Transverse colon (tissue), 4 donors: ENCODE measurements at regions not wholly inside any gene's neighbourhood (a gene's known extent, or its start where the extent isn't known, plus 50 kb on each side); places are given as distances from the start of the nearest gene placed in this dataset.

Experiments used
- DNase-seq: peaks from one replicate; pipeline ENCODE4 v3.0.0-alpha.2; 2019
- H3K27ac ChIP-seq, 4 donors: fragments of 200-600 bp; sonication (generic); 2 replicates each; pipeline ENCODE4 v1.5.1; 2016 to 2018; ENCODE audit warnings: inconsistent platforms in 4 of 4
- H3K27me3 ChIP-seq: fragments of 200-600 bp; sonication (generic); 2 replicates; pipeline ENCODE4 v1.5.1; 2017; ENCODE audit warnings: inconsistent platforms
- H3K36me3 ChIP-seq, 4 donors: fragments of 200-600 bp; sonication (generic); 2 replicates each; pipeline ENCODE4 v1.5.1; 2017 to 2019; ENCODE audit warnings: inconsistent platforms in 4 of 4
- H3K4me1 ChIP-seq, 4 donors: fragments of 200-600 bp; sonication (generic); 2 replicates each; pipeline ENCODE4 v1.5.1; 2017 to 2020; ENCODE audit warnings: inconsistent platforms in 4 of 4
- H3K4me3 ChIP-seq, 4 donors: fragments of 200-600 bp; sonication (generic); 1 replicate in 1 of 4; 2 replicates in 3 of 4; pipeline versions ENCODE4 v1.5.1 to v1.6.1; 2017 to 2019; ENCODE audit warnings: inconsistent platforms in 4 of 4
- H3K9me3 ChIP-seq, 2 donors: fragments of 200-600 bp; sonication (generic); 2 replicates each; pipeline ENCODE4 v1.5.1; 2017 to 2019; ENCODE audit warnings: inconsistent platforms in 2 of 2
- EP300 ChIP-seq: sonication (generic); formaldehyde crosslinking; IDR thresholded peaks from one replicate; pipeline ENCODE4 v1.6.1; 2017; ENCODE audit warnings: antibody characterized with exemption, low read depth
- POLR2A ChIP-seq: fragments of 450-650 bp; IDR thresholded peaks from one replicate; pipeline ENCODE4 v1.6.1; 2016; ENCODE audit warnings: antibody characterized with exemption, mild to moderate bottlenecking, moderate library complexity
- POLR2AphosphoS5 ChIP-seq, 3 donors: sonication (generic); formaldehyde crosslinking; IDR thresholded peaks; one replicate each; pipeline ENCODE4 v1.6.1; 2016; ENCODE audit warnings: antibody characterized with exemption in 3 of 3
- WGBS, 2 donors: methylation state at CpG; one replicate each; pipeline ENCODE4 v1.1.5; 2018; ENCODE audit warnings: low coverage in 1 of 2; 5-methylcytosine and 5-hydroxymethylcytosine counted together
- in situ Hi-C, 4 donors: fragments of 200-750 bp; cut with MboI; loops; one replicate each; pipeline versions ENCODE4 v1.15.0 to v1.15.1; 2017; ENCODE audit warnings: low sequenced_read_pairs in 3 of 4, low pct_ligation_motif_present in 1 of 4, low pct_unique_long_range_greater_than_20kb in 1 of 4
- intact Hi-C: fragments of 100-400 bp; cut with DNase I; formaldehyde crosslinking; loops from one replicate; pipeline ENCODE4 v1.15.1; 2023; ENCODE audit warnings: low total_unique reads
- TF ChIP-seq, protein P1 (sequence below), 5 experiments: fragments of 200-600 bp in 3 of 5; fragments of 450-650 bp in 2 of 5; sonication (generic) in 3 of 5; IDR thresholded peaks; 1 replicate in 2 of 5; 2 replicates in 3 of 5; pipeline ENCODE4 v1.5.1; 2016 to 2017; ENCODE audit warnings: antibody characterized with exemption in 5 of 5, inconsistent platforms in 3 of 5, mild to moderate bottlenecking in 2 of 5, moderate library complexity in 1 of 5

DNA sequence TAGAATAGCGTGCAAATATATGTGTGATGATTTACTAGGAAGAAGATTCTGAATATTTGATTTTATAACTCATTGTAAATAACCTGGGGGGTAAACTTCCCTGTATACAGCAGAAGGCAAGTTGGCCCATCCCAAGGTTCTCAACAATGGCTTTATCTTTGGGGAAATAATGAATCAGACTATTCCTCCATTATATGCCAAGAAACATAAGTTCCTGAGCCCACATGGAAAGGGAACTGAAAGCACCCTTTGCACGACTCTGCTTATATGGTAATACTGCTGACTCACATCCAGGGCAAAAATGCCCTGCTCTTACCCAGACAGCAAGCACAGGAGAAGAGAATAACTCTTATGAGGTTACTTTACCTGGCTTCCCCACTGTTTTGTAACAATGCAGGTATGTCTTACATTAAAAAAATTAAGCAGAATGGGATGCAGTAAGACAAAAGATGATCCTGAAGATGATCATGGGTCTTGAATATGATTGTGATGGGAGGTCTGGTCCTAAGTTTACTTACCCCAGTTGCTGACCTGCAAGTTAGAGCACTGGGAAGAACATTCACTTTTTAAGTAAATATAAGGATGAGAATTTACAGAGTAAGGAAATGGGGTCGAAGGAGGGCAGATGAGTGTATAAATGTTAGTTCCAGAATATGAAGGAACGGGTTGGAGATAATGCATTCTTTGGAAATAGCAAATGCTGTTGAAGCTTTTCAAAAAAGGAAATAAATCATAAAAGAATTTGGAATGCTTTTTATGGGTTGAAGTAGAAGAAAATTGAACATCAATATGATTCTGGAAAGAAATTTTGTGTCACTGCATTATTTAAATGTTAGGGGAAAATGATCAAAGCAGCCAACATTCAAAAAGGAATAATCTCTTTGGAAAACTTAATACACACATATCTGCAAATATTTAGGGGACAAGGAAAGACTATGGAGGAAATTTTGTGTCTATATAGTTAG is 428.4 kb upstream of the MPDZ start:
- H3K4me3 ChIP-seq: no peak overlapping the region
- no peak overlapping the region for H3K27ac ChIP-seq
- no peaks in the 10 kb centered on the region for H3K9me3 ChIP-seq
- no peaks in the 10 kb centered on the region for H3K4me1 ChIP-seq
- DNase-seq: no peak
- H3K27me3 ChIP-seq: no peaks in the 10 kb centered on the region
- 64 to 77% methylated on average over 3 to 4 of the region's 4 CpGs for WGBS, 2 donors
- no peaks in the 10 kb centered on the region for H3K36me3 ChIP-seq
- in situ Hi-C loops: no loop called here
- intact Hi-C loops: no loop called here
- TF ChIP-seq POLR2AphosphoS5 (IDR thresholded peaks at IDR 0.05) (no peak), POLR2A (no peak)

DNA sequence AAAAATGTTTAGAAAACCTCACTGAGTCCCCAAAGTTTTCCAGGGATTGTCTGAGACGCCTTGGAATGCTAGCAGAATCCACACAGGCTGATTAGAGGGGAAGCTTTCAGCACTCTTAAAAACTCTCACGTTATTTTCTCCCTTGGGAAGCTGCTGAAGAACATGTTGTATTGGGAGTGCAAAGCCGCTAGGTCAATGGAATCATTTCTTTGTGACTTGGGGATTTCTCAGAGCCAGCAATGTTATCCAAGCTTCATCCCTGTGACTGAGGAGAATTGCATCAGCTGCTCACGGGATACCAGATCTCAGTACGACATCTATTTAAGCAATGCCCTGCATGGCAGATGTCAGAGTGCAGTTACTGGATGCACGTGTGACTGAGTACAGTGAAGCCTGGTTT is 426.4 kb upstream of the MPDZ start:
- WGBS, 2 donors: 35 to 47% methylated on average over 3 to 6 of the region's 6 CpGs
- Histone ChIP-seq H3K4me1 (no peaks in the 10 kb centered on the region), H3K27me3 (no peaks in the 10 kb centered on the region), H3K4me3 (no peak overlapping the region), H3K27ac (no peak overlapping the region), H3K9me3 (no peaks in the 10 kb centered on the region), H3K36me3 (no peaks in the 10 kb centered on the region)
- TF ChIP-seq POLR2AphosphoS5 (IDR thresholded peaks at IDR 0.05) (peak; percentile 6 to 35 (median 20)), EP300 (no peak)
- in situ Hi-C loops (no loop called here), intact Hi-C loops (no loop called here)
- DNase-seq: no peak

DNA sequence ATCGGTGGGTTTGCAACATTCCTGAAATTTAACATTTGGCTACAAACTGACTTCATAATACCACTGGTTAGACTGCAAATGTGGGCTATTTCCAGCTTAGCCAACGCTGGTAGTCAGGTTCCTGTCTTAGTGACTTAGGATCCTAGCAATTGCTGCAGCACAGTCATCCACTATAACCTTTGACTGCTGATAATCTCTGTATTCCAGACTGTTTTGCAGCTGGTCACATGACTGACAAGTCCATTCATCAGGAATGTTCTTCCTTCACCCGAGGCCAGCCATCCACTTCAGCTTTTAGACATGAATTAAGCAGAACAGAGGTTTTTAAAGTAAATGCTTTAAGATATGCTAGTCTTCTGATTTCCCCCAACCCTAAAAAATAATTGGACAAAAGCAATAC is 425.9 kb upstream of the MPDZ start:
- Histone ChIP-seq H3K36me3 (no peaks in the 10 kb centered on the region), H3K4me1 (no peaks in the 10 kb centered on the region), H3K4me3 (no peak overlapping the region), H3K9me3 (no peaks in the 10 kb centered on the region), H3K27me3 (no peaks in the 10 kb centered on the region), H3K27ac (no peak overlapping the region)
- TF ChIP-seq EP300 (no peak), POLR2AphosphoS5 (IDR thresholded peaks at IDR 0.05) (no peak), POLR2A (no peak)
- TF ChIP-seq, protein P1, sequence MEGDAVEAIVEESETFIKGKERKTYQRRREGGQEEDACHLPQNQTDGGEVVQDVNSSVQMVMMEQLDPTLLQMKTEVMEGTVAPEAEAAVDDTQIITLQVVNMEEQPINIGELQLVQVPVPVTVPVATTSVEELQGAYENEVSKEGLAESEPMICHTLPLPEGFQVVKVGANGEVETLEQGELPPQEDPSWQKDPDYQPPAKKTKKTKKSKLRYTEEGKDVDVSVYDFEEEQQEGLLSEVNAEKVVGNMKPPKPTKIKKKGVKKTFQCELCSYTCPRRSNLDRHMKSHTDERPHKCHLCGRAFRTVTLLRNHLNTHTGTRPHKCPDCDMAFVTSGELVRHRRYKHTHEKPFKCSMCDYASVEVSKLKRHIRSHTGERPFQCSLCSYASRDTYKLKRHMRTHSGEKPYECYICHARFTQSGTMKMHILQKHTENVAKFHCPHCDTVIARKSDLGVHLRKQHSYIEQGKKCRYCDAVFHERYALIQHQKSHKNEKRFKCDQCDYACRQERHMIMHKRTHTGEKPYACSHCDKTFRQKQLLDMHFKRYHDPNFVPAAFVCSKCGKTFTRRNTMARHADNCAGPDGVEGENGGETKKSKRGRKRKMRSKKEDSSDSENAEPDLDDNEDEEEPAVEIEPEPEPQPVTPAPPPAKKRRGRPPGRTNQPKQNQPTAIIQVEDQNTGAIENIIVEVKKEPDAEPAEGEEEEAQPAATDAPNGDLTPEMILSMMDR (IDR thresholded peaks at IDR 0.05): no peak
- in situ Hi-C loops (no loop called here), intact Hi-C loops (no loop called here)
- no peak for DNase-seq
- WGBS, 2 donors: 54 to 73% methylated on average over 2 to 3 of the region's 3 CpGs

DNA sequence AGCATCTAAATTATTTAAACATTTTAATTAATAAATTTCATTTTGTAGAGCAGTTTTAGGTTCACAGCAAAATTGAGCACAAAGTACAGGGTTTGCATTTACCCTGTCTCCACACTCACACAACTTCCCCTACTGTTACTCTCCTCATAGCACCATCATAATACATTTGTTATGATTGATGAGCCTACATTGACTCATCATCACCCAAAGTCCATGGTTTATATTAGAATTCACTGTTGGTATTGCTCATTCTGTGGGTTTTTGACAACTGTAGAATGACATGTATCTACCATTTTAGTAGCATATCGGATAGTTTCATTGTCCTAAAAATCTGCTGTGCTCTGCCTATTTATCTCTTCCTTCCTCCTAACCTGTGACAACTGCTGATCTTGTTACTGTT is 411.1 kb upstream of the MPDZ start:
- Histone ChIP-seq H3K4me3 (no peak overlapping the region), H3K4me1 (peaks cover 0 to 3% (median 0%) of the 10 kb centered on the region in 4 donors), H3K27me3 (no peaks in the 10 kb centered on the region), H3K9me3 (peaks cover 0 to 8% of the 10 kb centered on the region in 2 donors), H3K36me3 (no peaks in the 10 kb centered on the region), H3K27ac (no peak overlapping the region)
- in situ Hi-C loops: loop anchor here in 1 of 4 donors (25.0 kb wide), 1 partner anchor 97 kb away; no protein-coding TSS in a partner anchor
- 88 to 89% methylated on average over 1 of the region's 1 CpG for WGBS, 2 donors
- no peak for DNase-seq
- intact Hi-C loops: no loop called here
- TF ChIP-seq POLR2A (no peak), POLR2AphosphoS5 (IDR thresholded peaks at IDR 0.05) (no peak), EP300 (no peak)
- TF ChIP-seq, protein P1 (IDR thresholded peaks at IDR 0.05): no peak

DNA sequence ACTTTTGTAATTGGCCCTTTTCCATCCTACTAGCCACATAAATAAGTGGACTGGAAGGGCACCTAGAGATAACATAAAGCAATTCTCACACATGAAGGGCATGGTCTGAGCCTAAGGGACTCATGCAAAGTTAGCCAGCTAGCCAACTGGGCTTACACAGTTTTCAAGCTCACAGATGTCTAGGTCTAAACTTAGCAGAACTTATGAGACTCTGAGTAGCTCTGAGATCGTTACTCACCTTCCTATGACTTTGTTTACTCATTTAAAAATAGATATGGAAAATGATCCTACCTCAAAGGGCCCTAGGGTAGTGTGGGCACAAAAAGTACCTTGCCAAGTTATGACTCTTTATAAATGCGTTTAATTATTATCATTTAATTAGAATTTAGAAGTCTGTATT is 410.4 kb upstream of the MPDZ start:
- no peak for DNase-seq
- no peak for TF ChIP-seq POLR2A
- TF ChIP-seq EP300: no peak
- TF ChIP-seq POLR2AphosphoS5 (IDR thresholded peaks at IDR 0.05): no peak
- TF ChIP-seq, protein P1 (IDR thresholded peaks at IDR 0.05): no peak
- H3K27ac ChIP-seq: no peak overlapping the region
- H3K4me3 ChIP-seq: no peak overlapping the region
- intact Hi-C loops (no loop called here), in situ Hi-C loops (loop anchor here in 1 of 4 donors (25.0 kb wide), 1 partner anchor 97 kb away; no protein-coding TSS in a partner anchor)
- 55 to 72% methylated on average over 2 of the region's 2 CpGs for WGBS, 2 donors
- peaks cover 0 to 8% of the 10 kb centered on the region in 2 donors for H3K9me3 ChIP-seq
- H3K27me3 ChIP-seq: no peaks in the 10 kb centered on the region
- H3K36me3 ChIP-seq: no peaks in the 10 kb centered on the region
- H3K4me1 ChIP-seq: peaks cover 0 to 3% (median 0%) of the 10 kb centered on the region in 4 donors
